Duodenal mucosa (tissue), 2 donors: ENCODE measurements at regions not wholly inside any gene's neighbourhood (a gene's known extent, or its start where the extent isn't known, plus 50 kb on each side); places are given as distances from the start of the nearest gene placed in this dataset.
A peak's percentile ranks its signal among the peaks of the same experiment; 100 is the strongest.

Source experiments
- H3K27ac ChIP-seq: one replicate; pipeline ENCODE4 v1.7.0; 2013; ENCODE audit warnings: low read depth, low read length
- H3K27me3 ChIP-seq, 2 donors: one replicate each; pipeline ENCODE4 v1.7.0; 2013; ENCODE audit warnings: low read length in 2 of 2, control low read depth in 1 of 2; ENCODE audit not compliant: insufficient read depth in 2 of 2, control insufficient read depth in 1 of 2
- H3K36me3 ChIP-seq, 2 donors: one replicate each; pipeline ENCODE4 v1.7.0; 2013; ENCODE audit warnings: low read length in 2 of 2, control low read depth in 1 of 2; ENCODE audit not compliant: insufficient read depth in 2 of 2, control insufficient read depth in 1 of 2
- H3K4me1 ChIP-seq, 2 donors: one replicate each; pipeline ENCODE4 v1.7.0; 2013; ENCODE audit warnings: low read length in 2 of 2, control low read depth in 1 of 2; ENCODE audit not compliant: insufficient read depth in 2 of 2, control insufficient read depth in 1 of 2
- H3K4me3 ChIP-seq, 2 donors: one replicate each; pipeline ENCODE4 v1.7.0; 2013; ENCODE audit warnings: low read length in 2 of 2, low read depth in 1 of 2
- H3K9ac ChIP-seq, 2 donors: one replicate each; pipeline ENCODE4 v1.7.0; 2013; ENCODE audit warnings: low read length in 2 of 2, low read depth in 1 of 2
- H3K9me3 ChIP-seq, 2 donors: one replicate each; pipeline ENCODE4 v1.7.0; 2013; ENCODE audit warnings: low read length in 2 of 2, control low read depth in 1 of 2; ENCODE audit not compliant: control insufficient read depth in 1 of 2

- H3K4me3 ChIP-seq, result no peak overlapping the region
- H3K27me3 ChIP-seq, result peaks cover 58 to 80% of the 10 kb centered on the region in 2 donors
- H3K4me1 ChIP-seq, result peaks cover 0 to 6% of the 10 kb centered on the region in 2 donors
- H3K27ac ChIP-seq, result no peak overlapping the region
- H3K9ac ChIP-seq, result no peak overlapping the region
- H3K36me3 ChIP-seq, result no peaks in the 10 kb centered on the region
- H3K9me3 ChIP-seq, result no peaks in the 10 kb centered on the region
Observed at GRCh38 chr1:90839323-90839722, 122.2 kb upstream of the BARHL2 start.

GRCh38 chr1:90838720-90839119, 121.6 kb upstream of the BARHL2 start:
- Histone ChIP-seq H3K4me1 (peaks cover 0 to 6% of the 10 kb centered on the region in 2 donors), H3K4me3 (no peak overlapping the region), H3K27ac (no peak overlapping the region), H3K36me3 (no peaks in the 10 kb centered on the region), H3K9ac (no peak overlapping the region), H3K9me3 (no peaks in the 10 kb centered on the region), H3K27me3 (peaks cover 64 to 86% of the 10 kb centered on the region in 2 donors)

GRCh38 chr1:90837420-90837819, 120.3 kb upstream of the BARHL2 start:
- H3K27ac ChIP-seq, result no peak overlapping the region
- no peak overlapping the region for H3K4me3 ChIP-seq
- H3K9me3 ChIP-seq, result no peaks in the 10 kb centered on the region
- H3K27me3 ChIP-seq, result peaks cover 70 to 94% of the 10 kb centered on the region in 2 donors
- H3K36me3 ChIP-seq, result no peaks in the 10 kb centered on the region
- peaks cover 0 to 6% of the 10 kb centered on the region in 2 donors for H3K4me1 ChIP-seq
- H3K9ac ChIP-seq, result no peak overlapping the region

GRCh38 chr1:90836345-90836679, 119.2 kb upstream of the BARHL2 start:
- Histone ChIP-seq H3K9ac (no peak overlapping the region), H3K27me3 (peaks cover 69 to 96% of the 10 kb centered on the region in 2 donors), H3K9me3 (no peaks in the 10 kb centered on the region), H3K4me3 (peak overlapping the region; percentile 27 to 48), H3K27ac (no peak overlapping the region), H3K36me3 (no peaks in the 10 kb centered on the region), H3K4me1 (peaks cover 0 to 6% of the 10 kb centered on the region in 2 donors)

- peaks cover 70 to 96% of the 10 kb centered on the region in 2 donors for H3K27me3 ChIP-seq
- H3K9ac ChIP-seq, result no peak overlapping the region
- no peaks in the 10 kb centered on the region for H3K9me3 ChIP-seq
- H3K36me3 ChIP-seq, result no peaks in the 10 kb centered on the region
- H3K27ac ChIP-seq, result no peak overlapping the region
- H3K4me3 ChIP-seq, result peak overlapping the region; percentile 27 to 48
- H3K4me1 ChIP-seq, result peaks cover 0 to 6% of the 10 kb centered on the region in 2 donors
Observed at GRCh38 chr1:90835661-90836344, 118.7 kb upstream of the BARHL2 start.

- Histone ChIP-seq H3K36me3 (no peaks in the 10 kb centered on the region), H3K27ac (no peak overlapping the region), H3K9ac (no peak overlapping the region), H3K27me3 (peaks cover 63 to 96% of the 10 kb centered on the region in 2 donors), H3K4me1 (peaks cover 0 to 6% of the 10 kb centered on the region in 2 donors), H3K4me3 (peak overlapping the region in 1 of 2 donors; percentile 48), H3K9me3 (no peaks in the 10 kb centered on the region)
Observed at GRCh38 chr1:90834886-90835660, 118.0 kb upstream of the BARHL2 start.

GRCh38 chr1:90834354-90834885, 117.3 kb upstream of the BARHL2 start:
- no peak overlapping the region for H3K9ac ChIP-seq
- peaks cover 57 to 94% of the 10 kb centered on the region in 2 donors for H3K27me3 ChIP-seq
- no peaks in the 10 kb centered on the region for H3K9me3 ChIP-seq
- no peaks in the 10 kb centered on the region for H3K36me3 ChIP-seq
- H3K27ac ChIP-seq, result no peak overlapping the region
- H3K4me3 ChIP-seq, result no peak overlapping the region
- peaks cover 0 to 6% of the 10 kb centered on the region in 2 donors for H3K4me1 ChIP-seq

GRCh38 chr1:90833466-90834110, 116.5 kb upstream of the BARHL2 start:
- Histone ChIP-seq H3K4me1 (peaks cover 0 to 6% of the 10 kb centered on the region in 2 donors), H3K9me3 (no peaks in the 10 kb centered on the region), H3K4me3 (no peak overlapping the region), H3K27ac (no peak overlapping the region), H3K36me3 (no peaks in the 10 kb centered on the region), H3K9ac (no peak overlapping the region), H3K27me3 (peaks cover 55 to 85% of the 10 kb centered on the region in 2 donors)

- Histone ChIP-seq H3K4me3 (no peak overlapping the region), H3K4me1 (peaks cover 0 to 6% of the 10 kb centered on the region in 2 donors), H3K36me3 (no peaks in the 10 kb centered on the region), H3K9ac (no peak overlapping the region), H3K9me3 (no peaks in the 10 kb centered on the region), H3K27me3 (peaks cover 43 to 71% of the 10 kb centered on the region in 2 donors), H3K27ac (no peak overlapping the region)
Observed at GRCh38 chr1:90831910-90832309, 114.8 kb upstream of the BARHL2 start.

GRCh38 chr1:90826834-90827233, 109.7 kb upstream of the BARHL2 start:
- no peaks in the 10 kb centered on the region for H3K9me3 ChIP-seq
- peaks cover 6 to 22% of the 10 kb centered on the region in 2 donors for H3K27me3 ChIP-seq
- no peaks in the 10 kb centered on the region for H3K4me1 ChIP-seq
- no peak overlapping the region for H3K27ac ChIP-seq
- no peak overlapping the region for H3K9ac ChIP-seq
- H3K4me3 ChIP-seq, result no peak overlapping the region
- no peaks in the 10 kb centered on the region for H3K36me3 ChIP-seq
